WTC11 (cell line): ENCODE measurements at regions not wholly inside any gene's neighbourhood (a gene's known extent, or its start where the extent isn't known, plus 50 kb on each side); places are given as distances from the start of the nearest gene placed in this dataset.

Experiments used
- ATAC-seq: fragments of 200-7000 bp; cut with Tn5 transposase; 2 replicates; pipeline ENCODE4 v1.10.0; 2021; ENCODE audit warnings: mild to moderate bottlenecking, moderate library complexity
- CTCF ChIA-PET: fragments of 300-600 bp; sonication (Branson Sonifier 250); formaldehyde crosslinking; loops from one replicate; lab custom pipeline; 2021; ENCODE audit warnings: antibody characterized with exemption; lab: Charles Lee
- POLR2A ChIA-PET: fragments of 350-600 bp; sonication (Branson Sonifier 250); formaldehyde crosslinking; loops from one replicate; lab custom pipeline; 2021; ENCODE audit warnings: antibody characterized with exemption; lab: Charles Lee
- DNase-seq: peaks from one replicate; pipeline ENCODE4 v3.0.0; 2021; ENCODE audit warnings: low spot score
- H3K27ac Mint-ChIP-seq: 2 replicates; pipeline ENCODE4 v1.8.0; 2021; ENCODE audit warnings: mixed read lengths
- H3K27me3 Mint-ChIP-seq: 2 replicates; pipeline ENCODE4 v1.8.0; 2021; ENCODE audit warnings: low read depth, mild to moderate bottlenecking, moderate library complexity, mixed read lengths
- H3K36me3 Mint-ChIP-seq: 2 replicates; pipeline ENCODE4 v1.8.0; 2021; ENCODE audit warnings: mixed read lengths
- H3K4me1 Mint-ChIP-seq: 2 replicates; pipeline ENCODE4 v1.8.0; 2022; ENCODE audit warnings: mixed read lengths
- H3K4me3 Mint-ChIP-seq: 2 replicates; pipeline ENCODE4 v1.8.0; 2021; ENCODE audit warnings: mild to moderate bottlenecking, moderate library complexity, mixed read lengths
- H3K9me3 Mint-ChIP-seq: 2 replicates; pipeline ENCODE4 v1.8.0; 2021; ENCODE audit warnings: mixed read lengths
- ATF6 ChIP-seq: sonication (generic); formaldehyde crosslinking; IDR thresholded peaks from 2 replicates; pipeline ENCODE4 v1.8.1; 2023; ENCODE audit warnings: mild to moderate bottlenecking, missing genetic modification reagents
- CBFB ChIP-seq: sonication (generic); formaldehyde crosslinking; IDR thresholded peaks from 2 replicates; pipeline ENCODE4 v1.8.1; 2022; ENCODE audit warnings: mild to moderate bottlenecking, low read depth, missing genetic modification reagents
- EMX1 ChIP-seq: fragments of 250-450 bp; sonication (Bioruptor Pico); IDR thresholded peaks from 2 replicates; pipeline ENCODE4 v1.8.0; 2021; ENCODE audit warnings: mild to moderate bottlenecking
- GTF2I ChIP-seq: fragments of 250-450 bp; sonication (Bioruptor Pico); conservative IDR thresholded peaks from 2 replicates; pipeline ENCODE4 v1.4.0; 2021; ENCODE audit warnings: mild to moderate bottlenecking
- MAX ChIP-seq: sonication (generic); formaldehyde crosslinking; IDR thresholded peaks from 2 replicates; pipeline ENCODE4 v1.8.0; 2022; ENCODE audit warnings: mild to moderate bottlenecking, missing genetic modification reagents
- MXD4 ChIP-seq: fragments of 250-450 bp; sonication (Bioruptor Pico); IDR thresholded peaks from 2 replicates; pipeline ENCODE4 v1.8.0; 2021; ENCODE audit warnings: mild to moderate bottlenecking, moderate library complexity, borderline replicate concordance
- NR3C1 ChIP-seq: sonication (generic); formaldehyde crosslinking; conservative IDR thresholded peaks from 2 replicates; pipeline ENCODE4 v1.8.1; 2023; ENCODE audit warnings: low read depth, mild to moderate bottlenecking, missing genetic modification reagents
- TP53 ChIP-seq: sonication (generic); formaldehyde crosslinking; IDR thresholded peaks from 2 replicates; pipeline ENCODE4 v1.8.1; 2023; ENCODE audit warnings: mild to moderate bottlenecking, missing genetic modification reagents
- ZBTB43 ChIP-seq: sonication (generic); formaldehyde crosslinking; IDR thresholded peaks from 2 replicates; pipeline ENCODE4 v1.8.1; 2023; ENCODE audit warnings: mild to moderate bottlenecking, missing genetic modification reagents
- ZNF138 ChIP-seq: sonication (generic); formaldehyde crosslinking; conservative IDR thresholded peaks from 2 replicates; pipeline ENCODE4 v1.8.1; 2022; ENCODE audit warnings: mild to moderate bottlenecking, moderate library complexity, missing genetic modification reagents
- ZNF263 ChIP-seq: sonication (generic); formaldehyde crosslinking; IDR thresholded peaks from 2 replicates; pipeline ENCODE4 v1.8.1; 2022; ENCODE audit warnings: low read depth, mild to moderate bottlenecking, moderate library complexity, missing genetic modification reagents
- ZNF532 ChIP-seq: fragments of 250-450 bp; sonication (Bioruptor Pico); IDR thresholded peaks from 2 replicates; pipeline ENCODE4 v1.9.0; 2021; ENCODE audit warnings: mild to moderate bottlenecking, borderline replicate concordance
- TF ChIP-seq, protein P1 (sequence below): fragments of 250-450 bp; sonication (Bioruptor Pico); IDR thresholded peaks from 2 replicates; pipeline ENCODE4 v1.9.0; 2021; ENCODE audit warnings: mild to moderate bottlenecking
- TF ChIP-seq, protein P2 (sequence below): sonication (generic); formaldehyde crosslinking; IDR thresholded peaks from 2 replicates; pipeline ENCODE4 v1.8.0; 2022; ENCODE audit warnings: mild to moderate bottlenecking, missing genetic modification reagents
- TF ChIP-seq, protein P3 (sequence below): sonication (generic); formaldehyde crosslinking; IDR thresholded peaks from 2 replicates; pipeline ENCODE4 v1.8.1; 2023; ENCODE audit warnings: mild to moderate bottlenecking, missing genetic modification reagents, moderate library complexity

DNA sequence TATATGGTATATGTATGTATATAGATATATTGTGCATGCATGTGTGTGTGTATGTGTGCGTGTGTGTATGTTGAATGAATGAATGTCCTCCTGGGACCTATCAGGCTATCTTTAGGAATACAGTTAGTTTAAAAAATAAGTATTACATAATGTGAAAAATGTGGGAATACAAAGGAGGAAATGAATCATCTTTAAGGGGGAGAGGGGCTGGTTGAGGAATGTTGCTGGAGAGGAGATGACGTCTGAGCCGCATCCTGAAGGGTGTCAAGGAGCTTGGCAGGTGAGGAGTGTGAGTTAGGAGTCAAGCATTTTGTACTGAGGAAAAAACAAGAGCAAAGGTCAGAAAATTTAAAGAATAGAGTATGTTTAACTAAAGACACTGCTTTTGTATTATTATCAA is 62.4 kb upstream of the NLK start (continued):
- TF ChIP-seq MXD4 = no peak
- TF ChIP-seq EMX1 (CRISPR knock-in tag) = no peak
- TF ChIP-seq, protein P1, sequence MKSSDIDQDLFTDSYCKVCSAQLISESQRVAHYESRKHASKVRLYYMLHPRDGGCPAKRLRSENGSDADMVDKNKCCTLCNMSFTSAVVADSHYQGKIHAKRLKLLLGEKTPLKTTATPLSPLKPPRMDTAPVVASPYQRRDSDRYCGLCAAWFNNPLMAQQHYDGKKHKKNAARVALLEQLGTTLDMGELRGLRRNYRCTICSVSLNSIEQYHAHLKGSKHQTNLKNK (CRISPR knock-in tag) = no peak

DNA sequence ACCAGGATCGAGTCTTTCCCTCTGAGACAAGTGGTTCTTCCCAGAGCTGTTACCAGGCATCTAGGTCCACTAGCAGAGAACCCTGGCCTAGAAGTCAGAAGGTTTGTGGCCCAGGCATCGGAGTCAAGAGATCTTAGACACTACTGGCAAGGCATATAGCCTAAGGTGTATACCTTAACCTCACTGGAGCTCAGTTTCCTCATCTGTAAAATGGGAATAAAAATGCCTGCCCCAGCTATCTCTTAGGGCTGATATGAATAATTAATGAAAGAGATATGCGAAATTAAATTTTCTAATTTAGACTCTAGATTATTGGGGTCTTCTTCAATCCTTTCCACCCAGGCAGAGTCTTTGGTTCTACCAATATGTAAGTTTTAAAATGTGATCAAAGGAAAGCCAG is 60.5 kb upstream of the NLK start:
- no peak for TF ChIP-seq NR3C1 (CRISPR knock-in tag)
- POLR2A ChIA-PET = no interaction called here

DNA sequence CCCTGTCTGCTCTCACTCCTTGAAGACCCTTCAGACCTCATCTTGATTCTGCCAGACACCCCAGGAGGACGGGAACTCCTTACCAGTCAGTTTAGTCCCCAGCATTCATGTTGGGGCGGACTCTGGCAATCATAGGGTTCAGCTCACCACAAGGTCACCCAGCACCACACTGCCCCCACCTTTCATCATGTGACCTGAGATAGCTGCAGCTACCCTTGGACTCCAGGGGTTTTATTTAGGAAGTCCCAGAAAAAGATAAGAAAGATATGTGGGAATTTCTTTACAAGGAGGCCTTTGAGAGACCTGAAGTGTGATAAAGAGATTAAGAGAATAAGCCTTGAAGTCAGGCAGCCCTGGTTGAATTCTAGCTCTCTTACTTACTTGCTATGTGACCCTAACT is 59.8 kb upstream of the NLK start:
- POLR2A ChIA-PET = no interaction called here
- CTCF ChIA-PET = interaction anchor here (0.7 to 1.3 kb wide), 3 partner anchors 25 to 177 kb away, joined by 3 read pairs; no protein-coding TSS in a partner anchor
- no peak for TF ChIP-seq ZNF263 (CRISPR knock-in tag)
- TF ChIP-seq GTF2I (CRISPR knock-in tag) = no peak
- TF ChIP-seq, protein P2, sequence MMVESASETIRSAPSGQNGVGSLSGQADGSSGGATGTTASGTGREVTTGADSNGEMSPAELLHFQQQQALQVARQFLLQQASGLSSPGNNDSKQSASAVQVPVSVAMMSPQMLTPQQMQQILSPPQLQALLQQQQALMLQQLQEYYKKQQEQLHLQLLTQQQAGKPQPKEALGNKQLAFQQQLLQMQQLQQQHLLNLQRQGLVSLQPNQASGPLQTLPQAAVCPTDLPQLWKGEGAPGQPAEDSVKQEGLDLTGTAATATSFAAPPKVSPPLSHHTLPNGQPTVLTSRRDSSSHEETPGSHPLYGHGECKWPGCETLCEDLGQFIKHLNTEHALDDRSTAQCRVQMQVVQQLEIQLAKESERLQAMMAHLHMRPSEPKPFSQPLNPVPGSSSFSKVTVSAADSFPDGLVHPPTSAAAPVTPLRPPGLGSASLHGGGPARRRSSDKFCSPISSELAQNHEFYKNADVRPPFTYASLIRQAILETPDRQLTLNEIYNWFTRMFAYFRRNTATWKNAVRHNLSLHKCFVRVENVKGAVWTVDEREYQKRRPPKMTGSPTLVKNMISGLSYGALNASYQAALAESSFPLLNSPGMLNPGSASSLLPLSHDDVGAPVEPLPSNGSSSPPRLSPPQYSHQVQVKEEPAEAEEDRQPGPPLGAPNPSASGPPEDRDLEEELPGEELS (CRISPR knock-in tag) = no peak
- TF ChIP-seq, protein P3, sequence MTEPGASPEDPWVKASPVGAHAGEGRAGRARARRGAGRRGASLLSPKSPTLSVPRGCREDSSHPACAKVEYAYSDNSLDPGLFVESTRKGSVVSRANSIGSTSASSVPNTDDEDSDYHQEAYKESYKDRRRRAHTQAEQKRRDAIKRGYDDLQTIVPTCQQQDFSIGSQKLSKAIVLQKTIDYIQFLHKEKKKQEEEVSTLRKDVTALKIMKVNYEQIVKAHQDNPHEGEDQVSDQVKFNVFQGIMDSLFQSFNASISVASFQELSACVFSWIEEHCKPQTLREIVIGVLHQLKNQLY = no peak
- no peak for TF ChIP-seq TP53
- no peak for TF ChIP-seq MAX
- no peak for TF ChIP-seq NR3C1 (CRISPR knock-in tag)
- TF ChIP-seq ZNF138 = no peak
- no peak for TF ChIP-seq CBFB (CRISPR knock-in tag)
- no peak for TF ChIP-seq ZBTB43 (CRISPR knock-in tag)
- no peak for TF ChIP-seq ZNF532
- TF ChIP-seq ATF6 (CRISPR knock-in tag) = no peak

More for the DNA sequence above, 60.5 kb upstream of the NLK start:
- no peaks in the 10 kb centered on the region for H3K27me3 Mint-ChIP-seq
- no peaks in the 10 kb centered on the region for H3K9me3 Mint-ChIP-seq
- no peak for DNase-seq
- H3K4me1 Mint-ChIP-seq = peaks cover 22% of the 10 kb centered on the region
- H3K27ac Mint-ChIP-seq = no peak overlapping the region
- H3K36me3 Mint-ChIP-seq = no peaks in the 10 kb centered on the region
- H3K4me3 Mint-ChIP-seq = no peak overlapping the region
- CTCF ChIA-PET = no interaction called here
- no peak for ATAC-seq

More for the DNA sequence above, 59.8 kb upstream of the NLK start:
- Mint-ChIP-seq H3K4me3 (no peak overlapping the region), H3K27ac (no peak overlapping the region), H3K36me3 (no peaks in the 10 kb centered on the region), H3K9me3 (no peaks in the 10 kb centered on the region), H3K27me3 (no peaks in the 10 kb centered on the region), H3K4me1 (peaks cover 22% of the 10 kb centered on the region)
- DNase-seq (no peak), ATAC-seq (no peak)
